ENCODE measurements at regions not wholly inside any gene's neighbourhood (a gene's known extent, or its start where the extent isn't known, plus 50 kb on each side); places are given as distances from the start of the nearest gene placed in this dataset.
"Not testable (repeated sequence)": the region's sequence is repeated elsewhere in the genome, so short reads cannot be mapped to it uniquely, and the experiment has no call there.

DNA sequence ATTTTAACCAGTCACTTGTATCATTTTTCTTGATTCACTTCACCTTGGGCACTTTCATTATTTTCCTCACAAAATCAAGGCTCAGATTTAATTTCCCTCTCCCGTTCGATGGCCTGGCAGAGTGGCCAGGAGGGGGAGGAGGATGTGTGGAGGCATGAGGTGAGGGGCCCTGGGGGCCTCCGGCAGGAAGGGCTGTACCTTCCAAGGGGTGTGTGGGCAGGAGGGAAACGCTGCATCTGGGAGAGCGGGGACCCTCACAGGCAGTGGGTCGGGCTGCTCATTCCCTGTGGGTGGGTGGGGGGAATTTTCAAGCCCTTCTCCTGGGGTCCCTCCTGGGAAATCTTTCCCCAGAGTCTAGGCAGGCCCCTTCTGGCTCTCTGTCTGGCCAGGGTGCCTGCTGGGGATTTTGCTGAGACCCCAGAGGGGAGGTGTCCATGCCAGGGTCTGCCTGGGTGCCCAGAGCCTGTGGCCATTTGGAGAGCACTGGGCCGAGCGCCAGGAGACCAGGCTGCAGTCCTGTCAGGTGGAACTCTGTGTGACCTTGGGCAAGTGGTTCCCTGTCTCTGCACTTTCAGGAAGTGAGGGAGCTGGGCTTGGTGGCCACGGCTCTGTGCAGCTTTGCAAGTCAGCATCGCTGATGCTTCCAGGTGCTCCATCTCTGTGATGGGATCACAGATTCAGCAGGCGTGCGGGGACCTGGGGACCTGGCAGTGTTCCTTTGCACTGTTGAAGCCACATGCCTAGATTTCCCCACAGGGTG lies 81.9 kb upstream of the C1orf174 start:
- Mint-ChIP-seq H3K4me1 (peaks cover 0 to 4% (median 1%) of the 10 kb centered on the region in 3 donors), H3K27ac (no peak overlapping the region), H3K9me3 (peaks cover 0 to 4% (median 0%) of the 10 kb centered on the region in 3 donors), H3K4me3 (no peak overlapping the region), H3K27me3 (peaks cover 4% of the 10 kb centered on the region), H3K36me3 (no peaks in the 10 kb centered on the region)

- Mint-ChIP-seq H3K27ac (no peak overlapping the region), H3K4me3 (no peak overlapping the region), H3K9me3 (peaks cover 0 to 4% (median 0%) of the 10 kb centered on the region in 3 donors), H3K4me1 (peaks cover 0 to 4% (median 1%) of the 10 kb centered on the region in 3 donors), H3K27me3 (peaks cover 4% of the 10 kb centered on the region), H3K36me3 (no peaks in the 10 kb centered on the region)
Observed at GRCh38 chr1:3983181-3983580, 83.1 kb upstream of the C1orf174 start.

GRCh38 chr1:3984586-3984985 lies 84.5 kb upstream of the C1orf174 start:
- H3K4me1 Mint-ChIP-seq = peaks cover 0 to 4% (median 1%) of the 10 kb centered on the region in 3 donors

GRCh38 chr1:3986686-3987218 lies 86.7 kb upstream of the C1orf174 start:
- Mint-ChIP-seq H3K27ac (no peak overlapping the region), H3K27me3 (peaks cover 4% of the 10 kb centered on the region), H3K36me3 (peaks cover 2% of the 10 kb centered on the region), H3K4me3 (no peak overlapping the region), H3K9me3 (peaks cover 0 to 6% (median 3%) of the 10 kb centered on the region in 3 donors), H3K4me1 (peaks cover 0 to 4% (median 1%) of the 10 kb centered on the region in 3 donors)

More at GRCh38 chr1:3984586-3984985, 84.5 kb upstream of the C1orf174 start:
- Mint-ChIP-seq H3K9me3 (peaks cover 0 to 7% (median 2%) of the 10 kb centered on the region in 3 donors), H3K27ac (no peak overlapping the region), H3K36me3 (no peaks in the 10 kb centered on the region), H3K4me3 (no peak overlapping the region), H3K27me3 (peaks cover 4% of the 10 kb centered on the region)

- Mint-ChIP-seq H3K27ac (no peak overlapping the region), H3K27me3 (peaks cover 1% of the 10 kb centered on the region), H3K4me1 (peaks cover 0 to under 1% (median 0%) of the 10 kb centered on the region in 3 donors), H3K36me3 (peaks cover 2% of the 10 kb centered on the region), H3K4me3 (no peak overlapping the region), H3K9me3 (peaks cover 2 to 6% (median 3%) of the 10 kb centered on the region in 3 donors)
Observed at GRCh38 chr1:3987669-3988235, 87.7 kb upstream of the C1orf174 start.

- Mint-ChIP-seq H3K9me3 (peaks cover 2 to 6% (median 3%) of the 10 kb centered on the region in 3 donors), H3K4me1 (no peaks in the 10 kb centered on the region), H3K27me3 (peaks cover 1% of the 10 kb centered on the region), H3K4me3 (no peak overlapping the region), H3K27ac (no peak overlapping the region), H3K36me3 (peaks cover 2% of the 10 kb centered on the region)
Observed at GRCh38 chr1:3988431-3988830, 88.4 kb upstream of the C1orf174 start.

DNA sequence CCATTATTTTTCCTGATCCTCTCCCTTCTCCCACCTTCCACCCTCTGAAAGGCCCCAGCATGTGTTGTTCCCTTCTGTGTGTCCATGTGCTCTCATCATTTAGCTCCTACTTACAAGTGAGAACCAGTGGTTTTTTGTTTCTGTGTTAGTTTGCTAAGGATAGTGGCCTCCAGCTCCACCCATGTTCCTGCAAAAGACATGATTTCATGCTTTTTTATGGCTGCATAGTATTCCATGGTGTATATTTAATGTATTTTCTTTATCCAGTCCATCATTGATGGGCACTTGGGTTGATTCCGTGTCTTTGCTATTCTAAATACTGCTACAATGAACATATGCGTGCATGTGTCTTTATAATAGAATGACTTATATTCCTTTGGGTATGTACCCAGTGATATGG lies 89.4 kb upstream of the C1orf174 start:
- Mint-ChIP-seq H3K36me3 (peaks cover 2% of the 10 kb centered on the region), H3K27ac (no peak overlapping the region), H3K4me1 (no peaks in the 10 kb centered on the region), H3K9me3 (peaks cover 2 to 6% (median 3%) of the 10 kb centered on the region in 3 donors), H3K4me3 (no peak overlapping the region), H3K27me3 (peaks cover 1% of the 10 kb centered on the region)

DNA sequence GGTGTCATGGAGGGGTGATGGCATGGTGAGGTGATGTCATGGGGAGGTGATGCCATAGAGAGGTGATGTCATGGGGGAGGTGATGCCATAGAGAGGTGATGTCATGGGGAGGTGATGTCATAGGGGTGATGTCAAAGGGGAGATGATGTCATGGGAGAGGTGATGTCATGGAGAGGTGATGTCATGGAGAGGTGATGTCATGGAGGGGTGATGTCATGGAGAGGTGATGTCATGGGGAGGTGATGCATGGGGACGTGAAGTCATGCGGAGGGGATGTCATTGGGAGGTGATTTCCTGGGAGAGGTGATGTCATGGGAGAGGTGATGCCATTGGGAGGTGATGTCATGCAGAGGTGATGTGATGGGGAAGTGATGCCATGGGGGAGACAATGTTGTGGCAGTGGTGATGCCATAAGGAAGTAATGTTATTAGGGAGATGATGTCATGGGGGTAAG lies 92.1 kb upstream of the C1orf174 start:
- H3K4me3 Mint-ChIP-seq = no peak overlapping the region
- H3K27ac Mint-ChIP-seq = no peak overlapping the region

GRCh38 chr1:3992746-3993145 lies 92.7 kb upstream of the C1orf174 start:
- H3K27ac Mint-ChIP-seq = no peak overlapping the region
- H3K27me3 Mint-ChIP-seq = peaks cover 10% of the 10 kb centered on the region
- no peak overlapping the region for H3K4me3 Mint-ChIP-seq
- H3K4me1 Mint-ChIP-seq = no peaks in the 10 kb centered on the region
- H3K36me3 Mint-ChIP-seq = peaks cover 2% of the 10 kb centered on the region
- peaks cover 3 to 8% (median 4%) of the 10 kb centered on the region in 3 donors for H3K9me3 Mint-ChIP-seq

More for the DNA sequence above, 92.1 kb upstream of the C1orf174 start:
- no peaks in the 10 kb centered on the region for H3K4me1 Mint-ChIP-seq
- peaks cover 7% of the 10 kb centered on the region for H3K27me3 Mint-ChIP-seq
- peaks cover 2% of the 10 kb centered on the region for H3K36me3 Mint-ChIP-seq
- peaks cover 3 to 7% (median 4%) of the 10 kb centered on the region in 3 donors for H3K9me3 Mint-ChIP-seq

DNA sequence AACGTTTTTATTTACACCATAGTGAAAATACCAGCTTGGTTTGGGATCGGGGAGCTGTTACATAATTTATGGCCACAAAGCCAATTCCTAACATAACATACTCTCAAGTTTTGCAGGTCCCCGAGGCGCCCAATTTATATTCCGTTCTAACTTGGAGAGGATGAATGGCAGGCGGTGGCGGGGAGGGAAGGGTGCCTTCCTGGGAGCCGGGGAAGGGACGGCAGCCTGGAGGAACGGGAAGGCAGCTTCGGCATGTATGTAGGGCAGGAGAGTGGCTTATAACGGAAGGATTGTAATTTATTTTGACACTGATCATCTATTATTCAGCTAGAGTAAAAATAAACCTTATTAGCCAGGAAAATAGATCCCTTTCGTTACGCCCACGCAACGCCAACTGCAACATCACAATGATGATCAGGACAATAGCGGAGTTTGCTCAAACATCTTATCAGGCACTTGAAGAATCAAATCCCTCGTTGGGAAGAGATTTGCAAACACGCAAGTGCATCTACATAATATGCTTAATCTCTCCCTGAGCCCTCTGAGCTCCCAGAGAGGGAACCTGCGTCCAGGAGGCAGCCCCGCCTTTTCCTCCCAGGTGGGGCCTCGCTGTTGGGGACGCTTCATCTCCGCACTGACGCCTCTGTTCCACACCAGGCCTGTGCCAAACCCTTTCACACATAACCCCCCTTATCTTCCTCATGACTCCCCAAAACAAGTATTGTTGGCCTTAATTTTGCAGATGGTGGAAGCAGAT lies 93.7 kb upstream of the C1orf174 start:
- H3K4me1 Mint-ChIP-seq = no peaks in the 10 kb centered on the region
- H3K27ac Mint-ChIP-seq = no peak overlapping the region

DNA sequence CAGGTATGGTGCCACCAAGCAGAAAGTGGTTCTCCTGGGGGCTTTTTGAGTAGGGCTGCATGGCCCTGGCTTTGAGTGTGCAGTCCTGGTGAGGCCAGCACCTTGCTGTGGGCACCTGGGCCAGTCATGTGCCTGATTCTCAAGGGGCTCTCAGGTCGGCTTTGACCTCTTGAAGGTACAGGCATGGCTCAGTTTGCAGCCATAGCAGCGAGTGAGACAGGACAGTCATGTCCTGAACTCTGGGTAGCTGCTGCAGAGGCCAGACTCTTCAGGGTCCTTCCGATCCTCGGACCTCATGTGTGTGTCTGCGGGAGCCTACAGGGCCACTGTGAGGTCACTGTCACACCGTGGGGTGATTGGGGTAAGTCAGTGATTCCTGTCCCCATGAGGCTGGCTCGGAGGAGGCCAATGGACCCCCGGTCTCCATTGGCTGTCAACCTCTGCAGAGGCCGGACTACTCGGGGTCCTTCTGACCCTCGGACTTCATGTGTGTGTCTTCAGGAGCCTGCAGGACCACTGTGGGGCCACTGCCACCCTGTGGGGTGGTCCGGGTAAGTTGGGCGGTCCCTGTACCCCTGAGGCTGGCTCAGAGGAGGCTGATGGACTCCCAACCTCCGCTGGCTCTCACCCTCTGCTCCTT lies 95.2 kb upstream of the C1orf174 start:
- H3K36me3 Mint-ChIP-seq = peaks cover 2% of the 10 kb centered on the region
- H3K9me3 Mint-ChIP-seq = peaks cover 0 to 4% (median 4%) of the 10 kb centered on the region in 3 donors
- no peaks in the 10 kb centered on the region for H3K4me1 Mint-ChIP-seq
- H3K4me3 Mint-ChIP-seq = no peak overlapping the region
- peaks cover 22% of the 10 kb centered on the region for H3K27me3 Mint-ChIP-seq
- H3K27ac Mint-ChIP-seq = no peak overlapping the region

More for the DNA sequence above, 93.7 kb upstream of the C1orf174 start:
- H3K36me3 Mint-ChIP-seq = peaks cover 2% of the 10 kb centered on the region
- H3K4me3 Mint-ChIP-seq = no peak overlapping the region
- H3K27me3 Mint-ChIP-seq = peaks cover 19% of the 10 kb centered on the region
- H3K9me3 Mint-ChIP-seq = peaks cover 3 to 8% (median 4%) of the 10 kb centered on the region in 3 donors

- H3K27ac Mint-ChIP-seq = peak overlapping the region in 1 of 3 donors; percentile 36
- H3K36me3 Mint-ChIP-seq = no peaks in the 10 kb centered on the region
Observed at GRCh38 chr1:3996846-3997705, 97.0 kb upstream of the C1orf174 start.

GRCh38 chr1:3998086-3998485 lies 98.0 kb upstream of the C1orf174 start:
- no peaks in the 10 kb centered on the region for H3K36me3 Mint-ChIP-seq
- H3K27ac Mint-ChIP-seq = no peak overlapping the region
- peaks cover 0 to 2% (median 1%) of the 10 kb centered on the region in 3 donors for H3K9me3 Mint-ChIP-seq
- H3K4me3 Mint-ChIP-seq = no peak overlapping the region
- no peaks in the 10 kb centered on the region for H3K4me1 Mint-ChIP-seq
- H3K27me3 Mint-ChIP-seq = peaks cover 22% of the 10 kb centered on the region

More at GRCh38 chr1:3996846-3997705, 97.0 kb upstream of the C1orf174 start:
- Mint-ChIP-seq H3K4me1 (no peaks in the 10 kb centered on the region), H3K4me3 (no peak overlapping the region), H3K9me3 (peaks cover 0 to 4% (median 1%) of the 10 kb centered on the region in 3 donors), H3K27me3 (peaks cover 22% of the 10 kb centered on the region)

DNA sequence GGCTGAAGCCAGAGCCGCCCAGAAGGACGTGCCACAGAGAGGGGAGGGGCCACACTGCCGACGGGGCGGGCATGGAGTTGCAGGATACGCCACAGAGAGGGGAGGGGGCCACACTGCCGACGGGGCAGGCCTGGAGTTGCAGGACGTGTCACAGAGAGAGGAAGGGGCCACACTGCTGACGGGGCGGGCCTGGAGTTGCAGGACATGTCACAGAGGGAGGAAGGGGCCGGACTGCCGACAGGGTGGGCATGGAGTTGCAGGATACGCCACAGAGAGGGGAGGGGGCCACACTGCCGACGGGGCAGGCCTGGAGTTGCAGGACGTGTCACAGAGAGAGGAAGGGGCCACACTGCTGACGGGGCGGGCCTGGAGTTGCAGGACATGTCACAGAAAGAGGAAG lies 99.4 kb upstream of the C1orf174 start:
- H3K27me3 Mint-ChIP-seq = peaks cover 22% of the 10 kb centered on the region
- H3K36me3 Mint-ChIP-seq, H3K4me3 Mint-ChIP-seq: not testable (repeated sequence)

More for the DNA sequence above, 99.4 kb upstream of the C1orf174 start:
- not testable (repeated sequence) for H3K27ac Mint-ChIP-seq, H3K4me1 Mint-ChIP-seq, H3K9me3 Mint-ChIP-seq
